CD4-positive, CD25-positive, alpha-beta regulatory T cell (primary cell): ENCODE measurements at regions not wholly inside any gene's neighbourhood (a gene's known extent, or its start where the extent isn't known, plus 50 kb on each side); places are given as distances from the start of the nearest gene placed in this dataset.

ENCODE experiments used
- ATAC-seq, 2 donors: fragments of 150-1000 bp; cut with Tn5 transposase; one replicate each; pipeline ENCODE4 v1.10.0; 2021; ENCODE audit warnings: low read depth in 2 of 2, moderate number of reproducible peaks in 2 of 2, moderate library complexity in 1 of 2
- DNase-seq, 3 donors: peaks; one replicate each; pipeline versions ENCODE4 v3.0.0 to v3.0.0-alpha.2; 2012 to 2022; ENCODE audit warnings: mixed read lengths in 1 of 3
- H3K27ac ChIP-seq: one replicate; pipeline ENCODE4 v1.7.0; 2013; ENCODE audit warnings: mild to moderate bottlenecking, low read length; ENCODE audit not compliant: insufficient read depth, poor library complexity, severe bottlenecking
- H3K27me3 ChIP-seq: one replicate; pipeline ENCODE4 v1.7.0; 2013; ENCODE audit warnings: low read length; ENCODE audit not compliant: control insufficient read depth, insufficient read depth
- H3K36me3 ChIP-seq: one replicate; pipeline ENCODE4 v1.7.0; 2013; ENCODE audit warnings: mild to moderate bottlenecking, low read length, moderate library complexity; ENCODE audit not compliant: control insufficient read depth, insufficient read depth
- H3K4me1 ChIP-seq: 2 replicates; pipeline ENCODE4 v1.7.0; 2013; ENCODE audit warnings: mild to moderate bottlenecking, low read length; ENCODE audit not compliant: insufficient read depth, control insufficient read depth, poor library complexity, severe bottlenecking
- H3K4me3 ChIP-seq: one replicate; pipeline ENCODE4 v1.7.0; 2013; ENCODE audit warnings: low read depth, mild to moderate bottlenecking, low read length, moderate library complexity
- H3K9me3 ChIP-seq, 2 experiments: 1 replicate in 1 of 2; 2 replicates in 1 of 2; pipeline ENCODE4 v1.7.0; 2013; ENCODE audit warnings: low read length in 2 of 2, mild to moderate bottlenecking in 1 of 2, moderate library complexity in 1 of 2; ENCODE audit not compliant: control insufficient read depth in 2 of 2
- H3K27ac Mint-ChIP-seq, 3 donors: one replicate each; pipeline ENCODE4 v1.8.0; 2020 to 2022; ENCODE audit warnings: mild to moderate bottlenecking in 3 of 3, mixed read lengths in 3 of 3, moderate library complexity in 2 of 3
- H3K27me3 Mint-ChIP-seq: one replicate; pipeline ENCODE4 v1.8.0; 2022; ENCODE audit warnings: mild to moderate bottlenecking, mixed read lengths
- H3K36me3 Mint-ChIP-seq: one replicate; pipeline ENCODE4 v1.8.0; 2020; ENCODE audit warnings: mixed read lengths
- H3K4me1 Mint-ChIP-seq, 4 donors: one replicate each; pipeline ENCODE4 v1.8.0; 2020 to 2022; ENCODE audit warnings: mixed read lengths in 4 of 4, mild to moderate bottlenecking in 1 of 4
- H3K4me3 Mint-ChIP-seq, 4 donors: one replicate each; pipeline ENCODE4 v1.8.0; 2020 to 2022; ENCODE audit warnings: mild to moderate bottlenecking in 4 of 4, mixed read lengths in 4 of 4, moderate library complexity in 3 of 4
- H3K9me3 Mint-ChIP-seq, 7 donors: one replicate each; pipeline ENCODE4 v1.8.0; 2020 to 2022; ENCODE audit warnings: mixed read lengths in 7 of 7, mild to moderate bottlenecking in 3 of 7, moderate library complexity in 2 of 7

DNA sequence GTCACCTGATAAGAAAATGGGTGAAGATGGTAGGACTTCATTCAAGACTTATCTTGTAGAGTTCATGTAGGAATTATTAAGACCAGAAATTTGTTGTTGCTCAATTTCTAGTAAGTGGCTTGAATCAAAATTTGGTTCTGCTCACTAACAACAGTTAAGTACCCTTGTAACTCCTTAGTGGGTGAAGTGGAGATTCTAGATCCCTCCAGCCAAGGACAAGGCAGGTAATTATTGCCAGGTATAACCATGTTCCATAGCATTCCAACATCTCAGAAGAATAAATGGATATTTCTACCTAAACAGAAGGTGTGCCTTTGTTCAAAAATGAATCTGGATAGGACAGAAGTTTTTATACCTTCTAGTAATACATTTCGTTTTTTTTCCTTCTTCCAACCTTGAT, 282.3 kb downstream of the DUSP10 start:
- no peak overlapping the region for H3K27ac Mint-ChIP-seq
- DNase-seq = no peak
- Histone ChIP-seq H3K9me3 (no peaks in the 10 kb centered on the region), H3K27me3 (peaks cover 9% of the 10 kb centered on the region), H3K27ac (no peak overlapping the region), H3K36me3 (no peaks in the 10 kb centered on the region), H3K4me3 (no peak overlapping the region), H3K4me1 (no peaks in the 10 kb centered on the region)
- H3K27me3 Mint-ChIP-seq = peaks cover 19% of the 10 kb centered on the region
- H3K4me3 Mint-ChIP-seq = no peak overlapping the region
- no peak for ATAC-seq
- no peaks in the 10 kb centered on the region for H3K4me1 Mint-ChIP-seq
- H3K9me3 Mint-ChIP-seq = no peaks in the 10 kb centered on the region
- H3K36me3 Mint-ChIP-seq = no peaks in the 10 kb centered on the region

DNA sequence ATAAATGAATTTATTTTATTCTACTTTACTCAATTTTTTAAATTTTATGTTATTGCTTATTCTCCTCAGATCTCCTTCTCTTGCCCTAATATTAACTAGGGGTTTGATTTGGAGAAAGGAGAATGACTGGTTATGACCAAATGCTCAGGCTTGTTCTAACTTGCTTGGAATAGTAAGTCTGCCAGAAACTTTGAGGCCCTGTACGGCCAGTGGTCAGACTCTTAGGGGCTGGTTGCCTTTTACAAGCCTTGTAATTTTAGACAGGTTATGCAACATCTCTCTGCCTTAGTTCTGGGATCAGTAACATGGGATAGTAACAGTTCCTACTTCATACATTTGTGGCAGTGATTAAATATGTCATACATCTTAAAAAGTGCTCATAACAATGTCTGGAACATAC, 279.5 kb downstream of the DUSP10 start:
- H3K9me3 Mint-ChIP-seq = no peaks in the 10 kb centered on the region
- ATAC-seq = no peak
- no peak overlapping the region for H3K27ac ChIP-seq
- no peak for DNase-seq
- H3K27me3 Mint-ChIP-seq = peaks cover 26% of the 10 kb centered on the region
- H3K27me3 ChIP-seq = peaks cover 13% of the 10 kb centered on the region
- H3K36me3 ChIP-seq = no peaks in the 10 kb centered on the region
- H3K27ac Mint-ChIP-seq = no peak overlapping the region
- H3K4me3 ChIP-seq = no peak overlapping the region
- H3K4me1 Mint-ChIP-seq = no peaks in the 10 kb centered on the region
- H3K4me3 Mint-ChIP-seq = no peak overlapping the region
- no peaks in the 10 kb centered on the region for H3K36me3 Mint-ChIP-seq
- H3K4me1 ChIP-seq = no peaks in the 10 kb centered on the region
- no peaks in the 10 kb centered on the region for H3K9me3 ChIP-seq

DNA sequence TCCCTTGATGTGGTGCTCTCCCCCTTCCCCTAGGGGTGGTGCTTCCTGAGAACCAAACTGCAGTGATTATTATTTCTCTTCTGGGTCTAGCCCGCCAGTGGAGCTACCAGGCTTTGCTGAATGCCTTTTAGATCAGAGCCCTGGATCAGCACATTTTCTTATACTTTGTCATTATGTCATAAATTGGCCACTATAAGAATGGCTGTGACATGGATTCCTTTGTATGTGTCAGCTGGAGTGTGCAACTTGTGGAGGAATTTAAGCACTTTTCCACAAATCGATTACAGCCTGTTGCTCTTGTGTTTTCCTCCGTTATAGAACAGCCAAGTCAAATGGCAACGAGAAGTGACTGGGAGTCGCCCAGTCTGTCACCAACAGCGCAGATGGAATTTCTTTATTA, 273.3 kb downstream of the DUSP10 start:
- no peaks in the 10 kb centered on the region for H3K36me3 ChIP-seq
- H3K27me3 ChIP-seq = peaks cover 23% of the 10 kb centered on the region
- Mint-ChIP-seq H3K36me3 (no peaks in the 10 kb centered on the region), H3K4me1 (no peaks in the 10 kb centered on the region), H3K4me3 (no peak overlapping the region), H3K9me3 (peaks cover 0 to 7% (median 2%) of the 10 kb centered on the region in 7 donors), H3K27me3 (peaks cover 25% of the 10 kb centered on the region), H3K27ac (no peak overlapping the region)
- no peak overlapping the region for H3K4me3 ChIP-seq
- no peaks in the 10 kb centered on the region for H3K4me1 ChIP-seq
- DNase-seq (no peak), ATAC-seq (no peak)
- no peaks in the 10 kb centered on the region for H3K9me3 ChIP-seq
- no peak overlapping the region for H3K27ac ChIP-seq

DNA sequence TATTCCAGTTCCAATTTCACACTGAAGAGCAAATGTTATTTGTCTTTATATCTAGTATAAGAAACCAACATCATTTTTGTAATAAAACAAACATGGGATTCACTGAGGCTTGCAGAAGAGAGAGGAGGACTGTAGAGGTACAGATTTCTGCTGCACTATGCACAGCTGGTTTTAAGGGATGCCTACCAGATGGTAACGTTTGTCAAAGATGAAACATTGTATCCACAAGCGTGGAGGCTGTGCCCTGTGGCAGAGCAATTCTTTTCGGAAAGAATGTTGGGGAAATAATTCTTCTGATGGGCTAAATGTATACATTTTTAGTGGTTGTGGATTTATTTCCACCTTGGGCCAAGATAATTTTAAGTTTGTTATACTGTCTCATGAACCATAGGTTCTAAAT, 272.4 kb downstream of the DUSP10 start:
- Histone ChIP-seq H3K4me1 (no peaks in the 10 kb centered on the region), H3K36me3 (no peaks in the 10 kb centered on the region), H3K27me3 (peaks cover 20% of the 10 kb centered on the region), H3K9me3 (no peaks in the 10 kb centered on the region), H3K27ac (no peak overlapping the region), H3K4me3 (no peak overlapping the region)
- Mint-ChIP-seq H3K36me3 (no peaks in the 10 kb centered on the region), H3K27ac (no peak overlapping the region), H3K27me3 (peaks cover 27% of the 10 kb centered on the region), H3K9me3 (peaks cover 0 to 7% (median 2%) of the 10 kb centered on the region in 7 donors), H3K4me3 (no peak overlapping the region), H3K4me1 (no peaks in the 10 kb centered on the region)
- ATAC-seq = no peak
- DNase-seq = no peak

DNA sequence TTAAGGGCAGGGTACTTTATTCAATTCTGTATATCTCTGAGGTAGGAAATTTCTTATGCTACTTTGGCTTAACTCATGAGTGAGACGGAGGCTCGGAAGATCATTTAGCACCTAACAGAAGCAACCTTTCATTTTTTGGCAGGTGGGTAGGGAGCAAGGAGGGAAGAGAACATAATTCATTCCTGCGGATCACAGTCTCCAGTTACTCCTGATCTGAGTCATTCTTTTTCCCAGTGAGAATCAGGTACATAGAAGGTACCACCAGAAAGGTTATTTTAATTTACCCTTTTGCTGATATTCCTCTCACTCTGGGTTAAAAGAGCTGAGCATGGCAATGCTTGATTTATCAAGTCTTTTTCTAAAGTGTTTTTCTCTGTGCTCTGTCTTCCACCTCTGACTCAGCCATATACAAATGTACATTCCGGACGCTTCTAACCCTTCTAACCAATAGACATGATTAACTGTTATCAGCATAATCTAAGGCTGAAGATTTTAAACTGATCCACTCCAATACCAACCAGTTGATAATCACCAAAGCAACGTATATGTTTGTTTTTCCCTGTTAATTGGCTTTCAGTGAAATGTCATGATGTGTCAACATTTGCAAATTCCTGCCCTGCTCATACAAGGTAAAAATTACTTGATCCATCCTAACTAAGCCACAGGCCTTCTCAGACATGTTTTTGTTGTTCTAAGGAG, 271.7 kb downstream of the DUSP10 start:
- Histone ChIP-seq H3K9me3 (no peaks in the 10 kb centered on the region), H3K4me1 (no peaks in the 10 kb centered on the region), H3K27ac (no peak overlapping the region), H3K27me3 (peaks cover 18% of the 10 kb centered on the region), H3K36me3 (no peaks in the 10 kb centered on the region), H3K4me3 (no peak overlapping the region)
- Mint-ChIP-seq H3K4me1 (no peaks in the 10 kb centered on the region), H3K4me3 (no peak overlapping the region), H3K9me3 (peaks cover 0 to 7% (median 2%) of the 10 kb centered on the region in 7 donors), H3K27me3 (peaks cover 27% of the 10 kb centered on the region), H3K27ac (no peak overlapping the region), H3K36me3 (no peaks in the 10 kb centered on the region)
- DNase-seq (no peak), ATAC-seq (no peak)

DNA sequence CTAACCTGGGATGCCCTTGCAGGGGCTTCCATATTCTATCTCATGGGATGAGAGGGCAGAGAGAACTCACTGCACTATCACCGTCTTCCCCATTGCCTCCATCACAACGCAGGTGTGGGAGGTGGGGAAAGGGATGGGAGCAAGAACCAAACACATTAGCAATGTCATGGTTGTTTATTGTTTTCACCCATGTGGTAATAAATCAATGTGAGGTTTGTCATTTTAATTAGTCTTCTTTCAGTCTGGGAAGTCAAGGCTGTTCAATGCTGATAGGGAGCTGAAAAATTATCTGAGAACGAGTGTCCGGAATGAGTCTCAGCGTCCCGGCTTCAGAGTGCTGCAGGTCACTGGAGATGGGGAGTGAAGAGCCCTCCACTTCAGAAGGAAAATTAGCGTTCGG, 268.5 kb downstream of the DUSP10 start:
- H3K4me3 Mint-ChIP-seq = no peak overlapping the region
- Histone ChIP-seq H3K36me3 (no peaks in the 10 kb centered on the region), H3K27ac (no peak overlapping the region), H3K27me3 (peaks cover 13% of the 10 kb centered on the region), H3K4me1 (no peaks in the 10 kb centered on the region), H3K4me3 (no peak overlapping the region), H3K9me3 (no peaks in the 10 kb centered on the region)
- ATAC-seq (no peak), DNase-seq (no peak)
- H3K27ac Mint-ChIP-seq = no peak overlapping the region
- peaks cover 14% of the 10 kb centered on the region for H3K27me3 Mint-ChIP-seq
- H3K9me3 Mint-ChIP-seq = peaks cover 0 to 2% (median 0%) of the 10 kb centered on the region in 7 donors
- H3K4me1 Mint-ChIP-seq = peaks cover 0 to 2% (median 0%) of the 10 kb centered on the region in 4 donors
- no peaks in the 10 kb centered on the region for H3K36me3 Mint-ChIP-seq

DNA sequence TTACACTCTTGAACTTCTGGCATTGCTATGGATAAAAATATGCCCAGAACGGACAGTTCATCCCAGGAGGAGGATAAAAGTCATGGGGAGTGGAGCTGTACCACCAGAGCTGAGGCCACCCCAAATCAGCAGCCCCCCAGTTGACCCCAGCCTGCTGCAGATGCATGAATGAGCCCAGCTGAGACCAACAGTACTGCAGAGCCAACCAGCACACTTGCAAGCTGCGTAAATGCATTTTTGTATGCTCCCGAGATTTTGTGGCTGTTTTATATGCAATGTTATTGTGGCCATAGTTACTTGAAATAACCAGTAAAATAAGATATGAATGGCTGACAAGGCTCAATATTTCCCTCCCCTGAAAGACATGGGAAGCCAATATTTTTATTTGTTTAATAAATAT, 264.6 kb downstream of the DUSP10 start:
- Mint-ChIP-seq H3K9me3 (peaks cover 0 to 2% (median 0%) of the 10 kb centered on the region in 7 donors), H3K4me3 (no peak overlapping the region), H3K27me3 (peaks cover 18% of the 10 kb centered on the region), H3K36me3 (no peaks in the 10 kb centered on the region), H3K4me1 (peaks cover 0 to 2% (median 0%) of the 10 kb centered on the region in 4 donors), H3K27ac (no peak overlapping the region)
- no peaks in the 10 kb centered on the region for H3K36me3 ChIP-seq
- H3K4me3 ChIP-seq = no peak overlapping the region
- H3K27ac ChIP-seq = no peak overlapping the region
- no peaks in the 10 kb centered on the region for H3K4me1 ChIP-seq
- no peaks in the 10 kb centered on the region for H3K27me3 ChIP-seq
- ATAC-seq = no peak
- no peak for DNase-seq
- H3K9me3 ChIP-seq = no peaks in the 10 kb centered on the region
